ENCODE measurements at regions not wholly inside any gene's neighbourhood (a gene's known extent, or its start where the extent isn't known, plus 50 kb on each side); places are given as distances from the start of the nearest gene placed in this dataset.

DNA sequence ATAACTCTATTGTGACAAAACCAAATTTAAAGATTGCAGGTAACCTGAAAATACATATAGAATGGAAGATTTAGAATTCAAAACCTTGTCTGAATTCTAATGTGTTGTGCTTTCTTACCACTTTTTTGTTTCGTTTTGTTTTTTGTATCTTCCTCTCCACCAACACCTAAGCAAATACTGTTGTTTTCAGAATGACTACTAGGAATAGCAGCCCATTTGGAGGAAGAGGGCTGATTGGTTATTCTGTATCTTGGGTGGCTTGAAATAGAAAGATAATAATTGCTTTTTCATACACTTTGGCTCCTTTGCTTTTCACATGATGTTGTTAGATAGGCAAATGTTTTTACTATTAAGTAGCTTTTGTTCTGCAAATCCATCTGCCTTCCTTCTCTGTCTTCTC lies 61.0 kb upstream of the LRRC7 start:
- TF ChIP-seq CTCF (IDR thresholded peaks at IDR 0.05) (no peak), ZFX (IDR thresholded peaks at IDR 0.05; ENCODE audit: borderline replicate concordance) (no peak)

All from 22Rv1 (cell line).